Loucy (cell line): ENCODE measurements at regions not wholly inside any gene's neighbourhood (a gene's known extent, or its start where the extent isn't known, plus 50 kb on each side); places are given as distances from the start of the nearest gene placed in this dataset.

ENCODE experiments used
- H2AFZ ChIP-seq: fragments of 200-600 bp; sonication (generic); 2 replicates; pipeline ENCODE4 v1.6.0; 2016; ENCODE audit warnings: antibody characterized with exemption, mild to moderate bottlenecking, low read length, moderate library complexity
- H3F3A ChIP-seq: fragments of 200-600 bp; 2 replicates; pipeline ENCODE4 v1.6.0; 2016; ENCODE audit warnings: antibody characterized with exemption, low read depth, mild to moderate bottlenecking
- H3K27me3 ChIP-seq: fragments of 200-600 bp; sonication (generic); 2 replicates; pipeline ENCODE4 v1.6.1; 2014; ENCODE audit warnings: low read length, mild to moderate bottlenecking; ENCODE audit not compliant: insufficient read depth, poor library complexity, severe bottlenecking
- H3K36me3 ChIP-seq: fragments of 200-600 bp; sonication (generic); 2 replicates; pipeline ENCODE4 v1.6.1; 2016; ENCODE audit warnings: low read length; ENCODE audit not compliant: insufficient read depth
- H3K4me1 ChIP-seq: fragments of 200-600 bp; sonication (generic); 2 replicates; pipeline ENCODE4 v1.5.1; 2014; ENCODE audit warnings: low read length, mild to moderate bottlenecking; ENCODE audit not compliant: insufficient read depth, poor library complexity, severe bottlenecking
- H3K4me2 ChIP-seq: fragments of 200-600 bp; sonication (generic); 2 replicates; pipeline ENCODE4 v1.6.0; 2014; ENCODE audit warnings: antibody characterized with exemption, low read length, low read depth, mild to moderate bottlenecking; ENCODE audit not compliant: poor library complexity, severe bottlenecking
- H3K4me3 ChIP-seq: fragments of 200-600 bp; sonication (generic); 2 replicates; pipeline ENCODE4 v1.5.1; 2014; ENCODE audit warnings: low read length, mild to moderate bottlenecking, mixed read lengths; ENCODE audit not compliant: poor library complexity, severe bottlenecking
- H3K79me2 ChIP-seq: fragments of 200-600 bp; sonication (generic); 2 replicates; pipeline ENCODE4 v1.6.1; 2014; ENCODE audit warnings: low read length; ENCODE audit not compliant: insufficient read depth
- H3K9ac ChIP-seq: fragments of 200-600 bp; sonication (generic); 2 replicates; pipeline ENCODE4 v1.6.0; 2014; ENCODE audit warnings: mild to moderate bottlenecking, low read depth, low read length, moderate library complexity; ENCODE audit not compliant: poor library complexity, severe bottlenecking
- H3K9me2 ChIP-seq: fragments of 200-600 bp; sonication (generic); replicated peaks from 2 replicates; pipeline ENCODE4 v1.6.1; 2016; ENCODE audit warnings: low read depth, low read length, mixed read lengths
- H3K9me3 ChIP-seq: fragments of 200-600 bp; sonication (generic); 2 replicates; pipeline ENCODE4 v1.6.1; 2014; ENCODE audit warnings: mild to moderate bottlenecking, antibody characterized with exemption, low read length, low read depth; ENCODE audit not compliant: insufficient read depth
- H4K20me1 ChIP-seq: fragments of 200-600 bp; sonication (generic); 2 replicates; pipeline ENCODE4 v1.6.0; 2014; ENCODE audit warnings: antibody characterized with exemption, low read length, mild to moderate bottlenecking; ENCODE audit not compliant: insufficient read depth, poor library complexity, severe bottlenecking
- CTCF ChIP-seq: fragments of 200-600 bp; sonication (generic); conservative IDR thresholded peaks from 2 replicates; pipeline ENCODE4 v1.5.1; 2014; ENCODE audit warnings: mild to moderate bottlenecking, antibody characterized with exemption, low read length
- EZH2phosphoT487 ChIP-seq: fragments of 200-600 bp; IDR thresholded peaks from 2 replicates; pipeline ENCODE4 v1.6.1; 2018; ENCODE audit warnings: antibody characterized with exemption, mild to moderate bottlenecking, moderate library complexity, borderline replicate concordance

- Histone ChIP-seq H3K4me1 (no peaks in the 10 kb centered on the region), H3K9me2 (no peaks in the 10 kb centered on the region), H3K9me3 (no peaks in the 10 kb centered on the region), H3K79me2 (no peaks in the 10 kb centered on the region), H3K9ac (no peak overlapping the region), H3K4me3 (no peak overlapping the region), H3F3A (no peaks in the 10 kb centered on the region), H2AFZ (no peak overlapping the region), H3K4me2 (no peak overlapping the region), H4K20me1 (no peaks in the 10 kb centered on the region), H3K27me3 (no peaks in the 10 kb centered on the region), H3K36me3 (no peaks in the 10 kb centered on the region)
- TF ChIP-seq EZH2phosphoT487 (no peak), CTCF (no peak)
Observed at GRCh38 chr3:110494093-110494490, 577.5 kb upstream of the NECTIN3 start.

GRCh38 chr3:110494728-110495127 is 576.9 kb upstream of the NECTIN3 start:
- H3K4me2 ChIP-seq: no peak overlapping the region
- H3K36me3 ChIP-seq: no peaks in the 10 kb centered on the region
- H3K4me1 ChIP-seq: no peaks in the 10 kb centered on the region
- H4K20me1 ChIP-seq: no peaks in the 10 kb centered on the region
- no peaks in the 10 kb centered on the region for H3K27me3 ChIP-seq
- H3K9me2 ChIP-seq: no peaks in the 10 kb centered on the region
- no peak overlapping the region for H2AFZ ChIP-seq
- no peak overlapping the region for H3K4me3 ChIP-seq
- H3F3A ChIP-seq: no peaks in the 10 kb centered on the region
- H3K79me2 ChIP-seq: no peaks in the 10 kb centered on the region
- H3K9ac ChIP-seq: no peak overlapping the region
- no peaks in the 10 kb centered on the region for H3K9me3 ChIP-seq
- TF ChIP-seq CTCF (no peak), EZH2phosphoT487 (no peak)

GRCh38 chr3:110495201-110495927 is 576.3 kb upstream of the NECTIN3 start:
- Histone ChIP-seq H2AFZ (no peak overlapping the region), H3K9ac (no peak overlapping the region), H3K36me3 (no peaks in the 10 kb centered on the region), H3K27me3 (no peaks in the 10 kb centered on the region), H3F3A (no peaks in the 10 kb centered on the region), H3K4me2 (no peak overlapping the region), H4K20me1 (no peaks in the 10 kb centered on the region), H3K79me2 (no peaks in the 10 kb centered on the region), H3K4me1 (no peaks in the 10 kb centered on the region), H3K9me3 (no peaks in the 10 kb centered on the region), H3K9me2 (no peaks in the 10 kb centered on the region), H3K4me3 (no peak overlapping the region)
- no peak for TF ChIP-seq EZH2phosphoT487
- TF ChIP-seq CTCF: no peak
